ENCODE measurements at regions not wholly inside any gene's neighbourhood (a gene's known extent, or its start where the extent isn't known, plus 50 kb on each side); places are given as distances from the start of the nearest gene placed in this dataset.

DNA sequence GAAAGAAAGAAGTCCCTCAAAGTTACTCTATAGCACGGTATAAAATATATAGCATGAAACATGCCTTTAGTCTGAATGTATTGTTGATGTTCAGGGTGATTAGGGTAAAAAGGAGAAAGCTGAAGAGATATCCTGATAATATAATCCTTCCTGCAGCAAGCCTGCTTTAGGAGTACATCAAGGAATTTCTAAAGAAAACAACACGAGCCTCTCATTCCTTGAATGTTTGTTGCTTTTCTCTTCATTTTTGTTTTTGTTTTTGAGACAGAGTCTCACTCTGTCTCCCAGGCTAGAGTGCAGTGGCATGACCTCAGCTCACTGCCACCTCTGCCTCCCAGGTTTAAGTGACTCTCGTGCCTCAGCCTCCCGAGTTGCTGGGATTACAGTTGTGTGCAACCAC lies 79.1 kb downstream of the CD164 start:
- DNase-seq (no peak), ATAC-seq (no peak)
- H3K36me3 Mint-ChIP-seq (ENCODE audit: low read depth): no peaks in the 10 kb centered on the region
- H3K9me3 Mint-ChIP-seq (ENCODE audit: low read depth): no peaks in the 10 kb centered on the region
- H3K4me3 Mint-ChIP-seq: no peak overlapping the region
- POLR2A ChIA-PET: no interaction called here
- H3K27ac Mint-ChIP-seq: no peak overlapping the region
- CTCF ChIA-PET: interaction anchor here (0.8 kb wide), 1 partner anchor 83 kb away, joined by 3 read pairs; no protein-coding TSS in a partner anchor
- intact Hi-C loops (cut with DNase I, micrococcal nuclease): loop anchor here in 1 of 2 experiments (10.0 kb wide), 1 partner anchor 748 kb away; no protein-coding TSS in a partner anchor
- H3K27me3 Mint-ChIP-seq: no peaks in the 10 kb centered on the region
- H3K4me1 Mint-ChIP-seq: peaks cover 33% of the 10 kb centered on the region

DNA sequence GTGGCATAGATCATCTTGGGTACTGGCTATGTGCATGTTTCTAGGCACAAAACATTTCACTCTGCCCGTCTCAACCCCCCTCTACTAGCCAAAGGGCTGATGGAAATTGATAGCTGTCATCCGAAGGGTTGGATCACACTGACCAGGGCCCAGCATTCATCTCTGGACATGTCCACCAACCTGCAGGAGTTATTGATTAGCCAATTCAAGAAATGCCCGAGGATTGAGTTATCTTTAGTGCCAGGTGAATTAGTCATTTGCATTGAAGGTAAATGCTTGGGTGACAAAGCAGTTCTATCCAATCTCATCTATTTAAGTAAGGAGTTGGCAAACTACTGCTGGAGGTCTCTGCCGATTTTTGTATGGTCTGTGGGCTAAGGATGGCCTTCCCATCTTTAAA lies 80.1 kb downstream of the CD164 start:
- H3K4me3 Mint-ChIP-seq: no peak overlapping the region
- H3K4me1 Mint-ChIP-seq: peaks cover 26% of the 10 kb centered on the region
- no peaks in the 10 kb centered on the region for H3K36me3 Mint-ChIP-seq (ENCODE audit: low read depth)
- no peak for DNase-seq
- ChIA-PET CTCF (interaction anchor here (0.6 to 1.6 kb wide), 3 partner anchors 10 to 1237 kb away, joined by 3 to 5 read pairs (median 5); no protein-coding TSS in a partner anchor), POLR2A (no interaction called here)
- no peak for ATAC-seq
- no peaks in the 10 kb centered on the region for H3K27me3 Mint-ChIP-seq
- intact Hi-C loops (cut with DNase I, micrococcal nuclease): loop anchor here in 1 of 2 experiments (10.0 kb wide), 1 partner anchor 747 kb away; no protein-coding TSS in a partner anchor
- no peaks in the 10 kb centered on the region for H3K9me3 Mint-ChIP-seq (ENCODE audit: low read depth)
- no peak overlapping the region for H3K27ac Mint-ChIP-seq

- ChIA-PET POLR2A (no interaction called here), CTCF (interaction anchor here (0.6 to 1.6 kb wide), 5 partner anchors 11 to 1237 kb away, joined by 3 to 5 read pairs (median 4); no protein-coding TSS in a partner anchor)
- no peak overlapping the region for H3K4me3 Mint-ChIP-seq
- peaks cover 18% of the 10 kb centered on the region for H3K4me1 Mint-ChIP-seq
- intact Hi-C loops (cut with DNase I, micrococcal nuclease): loop anchor here in 1 of 2 experiments (10.0 kb wide), 1 partner anchor 747 kb away; no protein-coding TSS in a partner anchor
- H3K27ac Mint-ChIP-seq: no peak overlapping the region
- no peaks in the 10 kb centered on the region for H3K36me3 Mint-ChIP-seq (ENCODE audit: low read depth)
- DNase-seq: no peak
- H3K9me3 Mint-ChIP-seq (ENCODE audit: low read depth): no peaks in the 10 kb centered on the region
- H3K27me3 Mint-ChIP-seq: no peaks in the 10 kb centered on the region
- no peak for ATAC-seq
These were observed 80.8 kb downstream of the CD164 start for GRCh38 chr6:109301418-109301817.

DNA sequence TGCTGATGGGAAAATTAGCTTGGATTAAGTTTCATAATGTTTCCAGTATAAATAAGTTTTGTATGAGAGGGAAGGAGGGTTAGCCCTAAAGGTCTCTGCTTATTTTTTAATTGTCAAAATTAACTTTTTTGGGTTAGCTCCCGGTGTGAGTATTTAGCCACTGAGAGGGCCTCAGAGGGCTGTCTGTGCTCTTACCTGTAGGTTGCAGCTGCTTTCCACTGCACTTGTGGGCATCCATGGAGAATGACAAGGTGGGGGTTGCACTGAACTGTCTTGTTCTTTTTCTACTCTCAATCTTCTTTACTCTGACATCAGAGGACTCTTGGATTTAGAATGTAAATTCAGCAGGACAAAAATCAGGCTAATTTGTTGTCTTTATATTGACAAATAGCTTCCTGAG lies 81.4 kb downstream of the CD164 start:
- ATAC-seq (no peak), DNase-seq (no peak)
- ChIA-PET POLR2A (no interaction called here), CTCF (interaction anchor here (0.6 to 1.6 kb wide), 4 partner anchors 12 to 778 kb away, joined by 3 to 5 read pairs (median 4); no protein-coding TSS in a partner anchor)
- Mint-ChIP-seq H3K4me1 (peaks cover 16% of the 10 kb centered on the region), H3K27me3 (no peaks in the 10 kb centered on the region), H3K4me3 (no peak overlapping the region), H3K36me3 (ENCODE audit: low read depth) (no peaks in the 10 kb centered on the region), H3K9me3 (ENCODE audit: low read depth) (no peaks in the 10 kb centered on the region), H3K27ac (no peak overlapping the region)
- intact Hi-C loops (cut with DNase I, micrococcal nuclease): loop anchor here in 1 of 2 experiments (10.0 kb wide), 1 partner anchor 746 kb away; no protein-coding TSS in a partner anchor

DNA sequence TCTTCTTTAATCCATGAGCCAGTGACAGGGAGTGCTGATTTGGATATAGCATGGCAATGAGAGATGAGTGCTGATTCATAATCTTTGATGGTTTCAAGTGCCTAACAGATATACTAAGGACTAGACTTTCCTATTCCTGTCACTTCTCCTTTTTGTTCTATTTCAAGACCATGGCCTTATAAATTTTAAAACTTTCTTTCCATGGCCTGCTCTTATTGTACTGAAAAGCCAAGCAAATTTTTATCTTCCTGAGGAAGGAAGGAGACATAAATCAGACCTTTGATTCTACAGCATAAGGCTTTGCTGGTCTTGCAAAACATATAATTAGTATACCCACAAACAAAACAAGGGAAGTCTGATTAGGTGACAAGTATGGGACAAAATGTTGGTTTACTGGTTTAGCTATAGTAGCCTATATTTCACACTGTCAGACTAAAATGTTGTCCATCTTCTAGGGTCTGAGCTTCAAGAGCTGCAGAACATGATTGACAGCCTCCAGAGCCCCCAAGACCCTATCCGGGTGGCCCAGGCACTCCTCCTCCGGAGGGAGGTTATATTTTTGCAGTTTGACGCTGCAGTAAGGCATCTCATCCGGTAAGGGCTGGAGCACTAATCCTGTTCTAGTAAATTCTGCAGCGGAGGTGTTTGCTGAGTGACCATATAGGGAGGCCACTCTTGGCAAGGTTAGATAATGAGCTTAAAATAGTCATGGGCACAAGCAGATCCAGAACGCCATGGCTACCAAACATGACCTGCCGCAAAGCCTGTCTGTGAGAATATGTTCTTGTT lies 82.3 kb downstream of the CD164 start:
- H3K4me1 Mint-ChIP-seq: peaks cover 15% of the 10 kb centered on the region
- DNase-seq (no peak), ATAC-seq (no peak)
- no peaks in the 10 kb centered on the region for H3K9me3 Mint-ChIP-seq (ENCODE audit: low read depth)
- no peaks in the 10 kb centered on the region for H3K27me3 Mint-ChIP-seq
- no peaks in the 10 kb centered on the region for H3K36me3 Mint-ChIP-seq (ENCODE audit: low read depth)
- no peak overlapping the region for H3K27ac Mint-ChIP-seq
- ChIA-PET POLR2A (no interaction called here), CTCF (interaction anchor here (0.7 kb wide), 1 partner anchor 33 kb away, joined by 3 read pairs; no protein-coding TSS in a partner anchor)
- intact Hi-C loops (cut with DNase I, micrococcal nuclease): loop anchor here in 1 of 2 experiments (10.0 kb wide), 1 partner anchor 745 kb away; no protein-coding TSS in a partner anchor
- H3K4me3 Mint-ChIP-seq: no peak overlapping the region

GRCh38 chr6:109299265-109299607 lies 83.0 kb downstream of the CD164 start:
- intact Hi-C loops (cut with DNase I, micrococcal nuclease): no loop called here
- POLR2A ChIA-PET: no interaction called here
- H3K36me3 Mint-ChIP-seq (ENCODE audit: low read depth): no peaks in the 10 kb centered on the region
- H3K27ac Mint-ChIP-seq: no peak overlapping the region
- H3K4me1 Mint-ChIP-seq: peaks cover 8% of the 10 kb centered on the region
- DNase-seq (no peak), ATAC-seq (no peak)
- CTCF ChIA-PET: no interaction called here
- no peaks in the 10 kb centered on the region for H3K9me3 Mint-ChIP-seq (ENCODE audit: low read depth)
- no peak overlapping the region for H3K4me3 Mint-ChIP-seq
- H3K27me3 Mint-ChIP-seq: no peaks in the 10 kb centered on the region

DNA sequence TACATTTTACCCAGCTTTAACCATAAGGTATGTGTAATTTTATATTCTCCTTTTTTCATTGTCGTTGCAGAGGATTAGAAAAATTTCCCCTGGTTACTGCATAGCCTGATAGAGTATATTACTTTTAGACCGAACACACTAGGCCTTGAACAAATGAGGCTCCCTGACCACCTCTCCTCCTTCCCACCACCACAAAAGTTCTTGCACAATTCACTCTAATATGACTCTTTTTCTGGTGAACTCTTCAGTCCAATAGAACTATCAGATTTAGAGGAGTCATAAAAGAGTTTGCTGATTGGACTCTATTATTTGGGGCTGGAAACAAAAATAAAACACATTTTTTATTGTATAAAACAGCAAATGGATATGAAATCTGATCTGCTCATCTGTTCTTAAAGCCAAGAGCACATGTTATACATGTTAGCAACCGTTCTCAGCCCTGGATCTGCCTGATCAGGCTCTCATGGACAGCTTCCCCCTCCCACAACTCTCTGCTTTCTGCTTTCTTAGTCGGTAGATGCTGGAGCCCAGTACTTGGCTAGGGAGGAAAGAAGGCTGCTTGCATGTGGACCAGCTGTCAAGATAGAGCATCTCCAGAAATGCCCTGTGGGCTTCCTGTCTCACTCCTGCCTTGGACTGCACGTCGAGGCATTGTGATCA lies 83.5 kb downstream of the CD164 start:
- Mint-ChIP-seq H3K4me3 (no peak overlapping the region), H3K36me3 (ENCODE audit: low read depth) (no peaks in the 10 kb centered on the region), H3K27ac (no peak overlapping the region), H3K4me1 (peaks cover 3% of the 10 kb centered on the region), H3K9me3 (ENCODE audit: low read depth) (no peaks in the 10 kb centered on the region), H3K27me3 (no peaks in the 10 kb centered on the region)
- DNase-seq (no peak), ATAC-seq (no peak)
- intact Hi-C loops (cut with DNase I, micrococcal nuclease): no loop called here
- ChIA-PET CTCF (no interaction called here), POLR2A (no interaction called here)

DNA sequence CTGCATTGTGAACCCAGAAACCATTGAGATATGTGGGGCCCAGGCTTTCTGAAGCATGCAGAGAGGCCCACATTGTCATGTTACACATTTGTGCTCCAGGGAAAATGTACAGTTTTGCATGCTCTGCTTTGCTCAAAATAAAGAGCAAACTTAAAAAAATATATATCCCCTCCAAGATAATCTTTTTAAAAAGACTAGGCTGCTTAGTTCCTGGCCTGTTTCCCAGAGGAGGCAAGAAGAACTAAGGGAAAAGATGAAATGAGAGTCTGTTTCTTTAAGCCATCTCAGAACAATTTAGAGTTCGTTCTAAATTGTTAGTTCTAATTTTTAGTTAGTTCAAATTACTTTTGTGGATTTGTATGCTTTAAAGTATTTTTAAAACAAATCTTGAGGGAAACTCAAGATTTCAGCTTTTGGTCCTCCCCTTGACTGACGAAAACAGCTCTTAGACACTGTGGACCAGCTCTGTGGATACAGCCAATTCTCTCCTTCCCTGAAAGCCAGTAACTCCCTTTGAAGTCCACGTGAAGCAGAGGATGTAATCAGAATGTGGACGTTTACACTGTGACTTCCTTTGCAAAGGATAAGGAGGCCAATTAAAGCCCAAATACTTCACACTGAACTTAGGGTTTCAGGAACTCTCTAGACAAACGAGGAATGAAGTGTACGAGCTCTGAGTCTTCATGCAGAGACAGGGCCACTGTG lies 84.7 kb downstream of the CD164 start:
- CTCF ChIA-PET: no interaction called here

GRCh38 chr6:109296971-109297372 lies 85.3 kb downstream of the CD164 start:
- POLR2A ChIA-PET: no interaction called here
- Mint-ChIP-seq H3K27ac (no peak overlapping the region), H3K4me1 (no peaks in the 10 kb centered on the region), H3K9me3 (ENCODE audit: low read depth) (no peaks in the 10 kb centered on the region), H3K27me3 (no peaks in the 10 kb centered on the region), H3K4me3 (no peak overlapping the region), H3K36me3 (ENCODE audit: low read depth) (no peaks in the 10 kb centered on the region)
- ATAC-seq (no peak), DNase-seq (no peak)
- CTCF ChIA-PET: interaction anchor here (0.9 kb wide), 1 partner anchor 102 kb away, joined by 4 read pairs; no protein-coding TSS in a partner anchor
- intact Hi-C loops (cut with DNase I, micrococcal nuclease): no loop called here

More for the DNA sequence above, 84.7 kb downstream of the CD164 start:
- Mint-ChIP-seq H3K4me1 (no peaks in the 10 kb centered on the region), H3K27ac (no peak overlapping the region), H3K36me3 (ENCODE audit: low read depth) (no peaks in the 10 kb centered on the region), H3K27me3 (no peaks in the 10 kb centered on the region), H3K9me3 (ENCODE audit: low read depth) (no peaks in the 10 kb centered on the region), H3K4me3 (no peak overlapping the region)
- intact Hi-C loops (cut with DNase I, micrococcal nuclease): no loop called here
- POLR2A ChIA-PET: no interaction called here
- DNase-seq (no peak), ATAC-seq (no peak)

GRCh38 chr6:109296452-109296851 lies 85.8 kb downstream of the CD164 start:
- POLR2A ChIA-PET: no interaction called here

DNA sequence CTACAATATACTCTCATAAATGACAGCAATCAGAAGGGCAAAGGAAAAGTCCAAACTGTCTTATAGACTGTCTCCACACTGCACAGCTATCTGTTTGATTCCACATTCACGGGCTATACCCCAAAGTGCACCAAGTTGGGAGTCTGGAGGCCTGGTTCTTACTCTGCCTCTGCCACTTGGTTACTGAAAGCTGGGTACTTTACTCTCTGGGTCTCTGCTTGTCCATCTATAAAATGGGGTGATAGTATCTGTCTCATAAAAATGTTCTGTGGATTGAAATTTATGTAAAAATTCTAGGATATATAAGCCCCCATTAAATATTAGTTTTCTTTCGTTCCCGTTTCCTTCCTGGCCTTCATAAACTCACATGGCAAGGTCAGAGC lies 86.5 kb downstream of the CD164 start:
- CTCF ChIA-PET: no interaction called here

More at GRCh38 chr6:109296452-109296851, 85.8 kb downstream of the CD164 start:
- Mint-ChIP-seq H3K27me3 (no peaks in the 10 kb centered on the region), H3K27ac (no peak overlapping the region), H3K36me3 (ENCODE audit: low read depth) (no peaks in the 10 kb centered on the region), H3K9me3 (ENCODE audit: low read depth) (no peaks in the 10 kb centered on the region), H3K4me3 (no peak overlapping the region), H3K4me1 (no peaks in the 10 kb centered on the region)
- CTCF ChIA-PET: interaction anchor here (0.9 kb wide), 1 partner anchor 101 kb away, joined by 4 read pairs; no protein-coding TSS in a partner anchor
- no peak for DNase-seq
- no peak for ATAC-seq
- intact Hi-C loops (cut with DNase I, micrococcal nuclease): no loop called here

More for the DNA sequence above, 86.5 kb downstream of the CD164 start:
- Mint-ChIP-seq H3K4me1 (no peaks in the 10 kb centered on the region), H3K27me3 (no peaks in the 10 kb centered on the region), H3K4me3 (no peak overlapping the region), H3K36me3 (ENCODE audit: low read depth) (no peaks in the 10 kb centered on the region), H3K27ac (no peak overlapping the region), H3K9me3 (ENCODE audit: low read depth) (no peaks in the 10 kb centered on the region)
- no peak for ATAC-seq
- intact Hi-C loops (cut with DNase I, micrococcal nuclease): no loop called here
- POLR2A ChIA-PET: no interaction called here
- no peak for DNase-seq
